Activated CD4-positive, alpha-beta T cell treated with anti-CD3 and anti-CD28 coated beads, Interleukin-2, amount 50 U/mL, for 16 hours (primary cell): ENCODE measurements at regions not wholly inside any gene's neighbourhood (a gene's known extent, or its start where the extent isn't known, plus 50 kb on each side); places are given as distances from the start of the nearest gene placed in this dataset.

ENCODE experiments used
- DNase-seq: peaks from one replicate; pipeline ENCODE4 v3.0.0-alpha.2; 2020

DNA sequence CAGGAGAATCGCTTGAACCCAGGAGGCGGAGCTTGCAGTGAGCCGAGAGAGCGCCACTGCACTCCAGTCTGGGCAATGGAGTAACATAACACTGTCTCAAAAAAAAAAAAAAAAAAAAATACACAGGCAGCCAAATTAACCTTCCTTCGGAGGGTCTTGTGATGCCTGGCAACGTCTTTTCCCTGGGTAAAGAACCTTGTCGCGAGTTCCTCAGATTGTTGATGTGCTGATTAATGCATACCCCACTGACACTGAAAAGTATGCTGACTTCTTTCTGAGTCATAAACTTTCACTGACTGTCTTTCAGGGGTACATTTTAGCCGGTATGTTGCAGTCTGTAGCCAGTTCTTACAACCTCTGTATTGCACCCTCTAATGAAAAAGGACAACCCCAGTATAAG lies 95.1 kb upstream of the SOD1 start:
- DNase-seq = no peak

DNA sequence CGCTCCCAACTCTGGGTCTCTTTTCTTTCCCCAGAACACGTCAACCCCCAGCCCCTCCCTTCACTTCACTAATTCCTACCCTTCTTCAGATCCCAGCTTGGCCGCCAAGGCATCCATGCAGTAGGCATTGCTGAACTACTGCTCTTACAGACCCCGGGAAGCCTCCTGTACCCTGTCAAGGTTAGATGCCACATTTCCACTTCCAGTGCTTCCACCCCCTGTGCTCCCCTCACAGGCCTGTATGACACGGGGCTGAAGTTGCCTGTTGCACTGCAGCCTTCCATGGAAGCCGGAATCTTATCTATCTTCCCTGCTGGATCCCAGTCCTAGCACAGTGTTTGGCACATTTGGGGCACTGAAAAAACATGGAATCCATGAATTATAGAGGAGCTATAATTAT lies 99.0 kb upstream of the SOD1 start:
- DNase-seq = no peak

DNA sequence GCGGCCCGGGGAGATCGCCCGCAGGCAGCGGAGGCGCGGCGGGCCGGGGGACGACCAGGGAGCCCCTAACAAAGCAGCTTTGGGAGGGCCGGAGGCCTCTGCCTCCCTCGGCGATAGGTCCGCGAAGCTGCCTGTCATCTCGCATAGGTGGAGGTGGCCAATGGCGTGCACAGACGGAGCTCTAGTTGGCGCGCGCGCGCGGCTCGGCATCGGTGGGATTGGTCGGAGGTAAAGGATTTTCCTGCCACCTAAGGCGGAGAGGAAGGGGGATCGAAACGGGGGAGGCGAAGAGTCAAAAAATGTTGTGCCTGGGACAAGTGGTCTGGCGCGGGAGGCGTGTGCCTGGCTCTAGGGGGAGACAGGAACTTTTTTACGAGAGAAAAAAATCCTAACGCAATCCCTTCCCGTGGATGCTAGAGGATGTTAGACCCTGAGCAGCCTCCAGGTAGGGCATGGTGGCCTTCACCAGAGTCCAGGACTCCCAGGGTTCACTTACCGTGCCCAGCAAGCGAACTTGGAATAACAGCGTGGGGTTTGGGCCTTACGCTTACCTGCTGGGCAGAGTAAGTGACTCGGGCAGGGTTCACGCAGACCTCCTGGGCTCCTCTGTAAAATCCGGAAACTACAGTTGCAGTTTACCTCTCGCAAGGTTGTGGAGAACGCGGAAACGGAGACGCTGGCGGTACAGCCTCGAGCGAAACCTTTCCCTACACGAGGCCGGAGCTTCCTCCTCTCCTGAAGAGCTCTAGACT lies 99.9 kb upstream of the SOD1 start:
- peak; percentile 96 for DNase-seq

DNA sequence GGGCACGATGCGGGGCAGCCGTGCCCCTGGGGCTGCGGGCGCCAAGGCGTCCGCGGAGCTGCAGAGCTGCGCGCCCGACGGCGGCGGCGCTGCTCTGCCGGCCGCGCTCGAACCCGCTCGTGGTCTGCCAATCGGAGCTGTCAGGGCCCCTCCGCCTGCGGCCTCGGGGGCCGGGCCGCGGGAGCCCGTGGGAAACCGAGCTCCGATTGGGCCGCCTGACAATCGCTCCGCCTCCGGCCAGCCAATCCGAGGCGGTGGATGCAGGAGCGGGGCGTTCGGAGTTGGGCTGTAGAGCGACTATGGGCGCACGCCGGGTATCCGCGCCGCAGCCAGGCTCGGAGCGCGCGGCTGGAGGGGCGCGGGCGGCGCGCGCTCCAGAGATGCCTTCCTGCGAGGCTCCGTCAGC lies 100.5 kb upstream of the SOD1 start:
- peak; percentile 96 for DNase-seq

DNA sequence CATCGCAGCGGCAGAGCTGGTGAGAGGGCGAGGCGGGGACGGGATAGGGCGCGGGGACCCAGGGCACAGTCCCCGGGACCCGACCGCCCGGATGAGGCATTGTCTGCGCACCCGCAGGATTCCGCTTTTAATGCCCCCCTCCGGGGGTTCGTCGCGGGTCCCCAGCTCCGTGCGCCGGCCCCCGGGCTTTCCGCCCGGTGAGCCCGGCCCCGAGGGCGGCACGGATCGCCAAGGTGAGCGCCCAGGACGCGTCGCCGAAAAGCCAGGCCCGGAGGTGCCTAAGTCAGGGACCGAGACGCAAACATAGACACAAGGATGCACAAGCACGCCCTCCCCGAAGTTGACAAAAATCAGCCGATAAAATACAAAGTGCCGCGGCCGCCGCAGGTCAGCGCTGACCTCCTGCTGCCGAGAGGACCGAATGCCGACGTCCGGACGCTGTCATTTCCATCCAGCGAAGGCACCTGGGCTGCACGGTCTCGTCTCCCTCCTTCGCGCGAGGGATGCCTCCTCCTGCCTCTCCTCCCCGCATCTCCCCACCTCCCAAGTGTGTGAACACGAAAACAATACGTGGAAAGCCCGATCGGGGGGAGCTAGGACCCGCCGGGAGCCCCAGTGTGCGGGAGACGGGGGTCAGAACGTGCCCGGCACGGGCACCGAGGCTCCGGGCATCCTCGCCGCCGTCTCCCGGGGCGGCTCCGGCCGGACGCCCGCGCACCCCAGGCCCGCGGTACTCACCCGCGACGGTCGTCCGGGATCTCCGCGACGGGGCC lies 101.1 kb upstream of the SOD1 start:
- peak; percentile 24 for DNase-seq

DNA sequence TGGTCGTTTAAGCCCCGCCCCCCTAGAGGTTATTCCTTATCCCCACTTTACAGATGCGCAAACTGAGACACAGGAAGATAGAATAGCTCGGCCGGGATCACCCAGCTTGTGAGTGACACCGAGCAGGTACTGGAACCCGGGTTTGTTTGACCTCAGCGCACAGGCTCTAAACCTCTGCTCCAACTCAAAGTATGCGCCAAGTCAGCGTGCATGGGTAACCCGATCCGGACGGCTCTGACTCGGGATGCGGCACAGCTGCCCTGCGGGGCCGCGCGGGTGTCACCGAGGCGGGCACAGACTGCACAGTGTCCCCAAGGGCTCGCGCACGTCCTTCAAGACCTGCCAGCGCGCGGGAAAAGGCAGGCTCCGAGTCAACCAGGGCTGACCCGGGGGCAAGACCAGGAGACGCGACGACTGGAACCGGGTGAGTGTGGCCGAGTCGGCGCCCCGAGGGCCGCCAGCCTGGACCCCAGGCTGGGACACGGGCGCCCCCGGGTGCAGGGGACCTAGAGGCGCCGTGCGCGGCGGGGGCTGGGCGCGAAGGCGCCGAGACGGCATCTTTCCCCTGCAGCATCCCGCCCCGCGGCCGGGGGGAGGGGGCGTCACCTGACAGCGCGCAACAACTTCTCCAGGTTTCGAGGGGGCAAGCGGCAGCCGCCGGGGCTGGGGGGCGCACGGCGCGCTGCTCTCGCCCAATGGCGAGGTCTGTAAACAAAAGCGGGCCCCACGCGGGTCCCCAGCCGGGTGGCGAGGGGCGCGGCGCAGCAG lies 101.9 kb upstream of the SOD1 start:
- DNase-seq = no peak

DNA sequence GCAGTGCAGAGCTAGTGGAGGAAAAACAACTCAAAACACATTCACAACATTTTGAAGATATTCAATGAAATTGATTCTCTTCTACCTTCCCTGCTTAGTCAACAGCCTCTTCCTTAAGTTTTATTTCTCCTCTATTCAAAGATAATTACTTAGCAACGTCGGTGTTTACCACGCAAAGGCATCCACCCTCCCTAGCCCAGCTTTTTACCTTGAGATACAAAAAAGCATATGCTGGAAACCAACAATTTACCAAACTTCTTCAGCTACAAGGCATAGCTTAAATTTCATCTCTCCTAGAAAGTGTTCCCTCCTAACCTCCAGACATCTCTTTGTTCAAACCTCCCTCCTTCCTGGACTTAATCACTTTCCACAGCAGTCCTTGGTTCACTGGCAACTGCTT lies 102.8 kb upstream of the SOD1 start:
- DNase-seq = no peak

DNA sequence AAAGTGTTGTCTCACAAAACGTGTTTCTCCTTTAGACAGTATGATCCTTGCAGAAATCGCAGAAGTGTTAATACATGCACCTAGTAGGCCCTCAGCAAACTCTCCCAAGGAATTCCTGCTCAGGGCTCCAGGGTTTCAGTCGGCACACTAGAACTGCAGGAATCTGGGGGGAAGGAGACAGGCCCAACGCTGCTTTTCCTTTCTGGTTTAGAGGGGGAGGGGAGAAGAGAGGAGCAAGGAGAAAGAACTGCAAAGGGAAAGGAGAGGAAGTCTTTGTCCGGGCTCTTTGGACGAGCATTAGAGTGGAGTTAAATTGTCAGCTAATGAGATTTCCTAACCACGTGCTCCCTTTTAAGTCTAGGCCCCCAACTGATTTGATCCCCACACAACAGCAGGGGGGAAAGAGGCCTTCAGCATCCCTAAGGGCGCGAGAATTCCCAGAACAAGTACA lies 103.7 kb upstream of the SOD1 start:
- DNase-seq = no peak

DNA sequence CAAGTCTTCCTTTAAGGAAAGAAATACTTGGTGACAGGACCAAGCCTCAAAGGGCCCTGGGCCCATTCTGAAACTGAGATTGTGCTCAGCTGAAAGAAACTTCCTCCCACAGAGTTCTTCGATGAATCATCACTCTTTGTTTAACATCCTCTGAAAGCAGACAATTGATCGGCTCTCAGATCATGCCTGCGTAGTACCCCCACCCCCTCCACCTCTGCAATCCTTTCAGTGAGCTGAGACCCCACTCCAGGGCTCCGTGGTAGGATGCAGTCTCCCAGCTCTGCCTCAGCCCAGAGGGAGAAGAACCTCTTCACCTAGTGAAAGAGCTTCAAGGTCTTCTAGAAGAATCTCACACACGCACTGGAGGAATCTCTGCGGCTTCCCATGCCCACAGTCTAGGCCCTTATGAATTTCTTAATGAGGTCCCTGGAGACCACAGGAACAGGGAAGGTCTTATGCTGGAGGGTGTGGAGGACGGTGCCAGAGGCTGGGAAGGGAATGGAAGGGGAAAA lies 104.9 kb upstream of the SOD1 start:
- DNase-seq = peak; percentile 70

DNA sequence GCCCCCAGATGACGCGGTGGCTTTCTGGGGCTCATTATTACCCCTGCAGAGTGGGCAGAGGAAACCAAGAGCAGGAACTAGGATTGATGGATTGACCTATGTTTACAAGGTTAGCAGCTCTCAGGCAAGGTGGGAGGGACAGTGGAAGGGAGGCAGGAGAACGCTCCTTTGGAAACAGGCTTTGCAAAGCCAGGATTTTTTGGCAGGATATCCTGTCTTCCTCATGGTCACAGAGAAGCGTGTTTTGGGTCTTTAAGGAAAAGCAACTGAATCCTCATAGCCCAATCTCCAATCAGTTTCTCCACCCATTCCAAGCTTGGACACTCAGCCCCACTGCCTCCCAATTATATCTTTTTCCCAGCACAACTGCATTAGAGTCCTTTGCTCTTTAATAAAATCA lies 105.6 kb upstream of the SOD1 start:
- no peak for DNase-seq

DNA sequence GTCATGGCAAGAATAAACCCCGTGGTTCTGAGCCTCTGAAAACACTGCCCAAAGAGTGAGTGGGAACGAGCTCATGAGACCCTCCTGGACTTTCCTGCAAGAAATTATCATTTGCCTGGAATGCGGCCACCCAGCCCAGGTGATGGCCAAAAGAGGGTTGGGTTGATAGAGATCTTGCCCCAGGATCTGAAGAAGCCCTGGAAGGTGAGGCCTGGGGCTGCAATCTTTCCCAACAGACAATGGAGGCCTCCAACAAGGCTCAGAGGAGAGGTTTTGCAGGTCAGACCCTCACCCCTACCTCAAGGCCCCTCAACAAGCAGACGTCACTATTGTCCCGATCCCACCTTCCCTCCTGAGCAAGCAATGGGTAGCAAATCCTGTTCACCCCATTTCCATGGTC lies 106.0 kb upstream of the SOD1 start:
- DNase-seq = no peak

DNA sequence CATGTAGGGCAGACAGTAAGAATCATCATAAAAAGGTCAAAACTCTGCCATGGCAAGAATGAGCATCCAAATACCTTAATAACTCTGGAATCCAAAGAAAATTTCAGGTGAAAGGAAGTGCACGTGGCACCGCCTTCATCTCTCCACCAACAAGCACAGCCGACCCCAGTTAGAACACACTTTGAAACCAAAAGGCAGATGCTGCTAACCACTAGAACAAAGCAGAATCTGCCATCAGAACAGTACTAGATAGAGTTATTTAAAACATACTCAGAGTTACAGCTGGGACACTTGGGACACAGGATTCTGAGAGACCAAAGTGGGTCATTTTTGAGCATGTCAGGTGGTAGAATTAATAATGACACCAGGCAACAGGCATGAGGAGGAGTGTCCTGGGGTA lies 106.7 kb upstream of the SOD1 start:
- no peak for DNase-seq

DNA sequence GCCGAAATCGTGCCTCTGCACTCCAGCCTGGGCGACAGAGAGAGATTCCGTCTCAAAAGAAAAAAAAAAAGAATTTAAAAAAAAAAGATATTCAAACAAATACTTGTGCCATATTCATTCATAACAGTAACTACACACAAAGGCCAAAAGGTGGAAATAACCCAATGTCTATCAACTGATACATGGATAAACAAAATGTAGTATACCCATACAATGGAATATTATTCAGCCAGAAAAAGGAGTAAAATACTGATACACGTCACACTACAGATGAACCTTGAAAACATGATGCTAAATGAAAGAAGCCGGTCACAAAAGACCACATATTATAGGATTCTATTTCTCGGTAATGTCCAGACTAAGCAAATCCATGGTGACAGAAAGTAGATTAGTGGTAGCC lies 109.4 kb upstream of the SOD1 start:
- DNase-seq = no peak

DNA sequence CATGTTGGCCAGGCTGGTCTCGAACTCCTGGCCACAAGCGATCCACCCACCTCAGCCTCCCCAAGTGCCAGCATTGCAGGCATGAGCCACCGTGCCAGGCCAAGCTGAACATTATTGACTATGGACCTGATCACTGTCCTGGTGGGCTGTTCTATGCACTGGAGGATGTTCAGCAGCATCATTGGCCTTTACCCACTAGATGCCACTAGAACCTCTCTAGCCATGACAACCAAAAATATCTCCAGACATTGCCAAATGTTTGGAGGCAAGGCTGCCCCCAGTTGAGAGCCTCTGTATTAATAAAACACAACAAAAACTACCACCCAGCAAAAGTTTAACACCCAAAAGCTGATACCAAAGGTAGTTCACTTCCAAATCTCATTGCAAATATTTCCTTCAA lies 110.8 kb upstream of the SOD1 start:
- DNase-seq = no peak

DNA sequence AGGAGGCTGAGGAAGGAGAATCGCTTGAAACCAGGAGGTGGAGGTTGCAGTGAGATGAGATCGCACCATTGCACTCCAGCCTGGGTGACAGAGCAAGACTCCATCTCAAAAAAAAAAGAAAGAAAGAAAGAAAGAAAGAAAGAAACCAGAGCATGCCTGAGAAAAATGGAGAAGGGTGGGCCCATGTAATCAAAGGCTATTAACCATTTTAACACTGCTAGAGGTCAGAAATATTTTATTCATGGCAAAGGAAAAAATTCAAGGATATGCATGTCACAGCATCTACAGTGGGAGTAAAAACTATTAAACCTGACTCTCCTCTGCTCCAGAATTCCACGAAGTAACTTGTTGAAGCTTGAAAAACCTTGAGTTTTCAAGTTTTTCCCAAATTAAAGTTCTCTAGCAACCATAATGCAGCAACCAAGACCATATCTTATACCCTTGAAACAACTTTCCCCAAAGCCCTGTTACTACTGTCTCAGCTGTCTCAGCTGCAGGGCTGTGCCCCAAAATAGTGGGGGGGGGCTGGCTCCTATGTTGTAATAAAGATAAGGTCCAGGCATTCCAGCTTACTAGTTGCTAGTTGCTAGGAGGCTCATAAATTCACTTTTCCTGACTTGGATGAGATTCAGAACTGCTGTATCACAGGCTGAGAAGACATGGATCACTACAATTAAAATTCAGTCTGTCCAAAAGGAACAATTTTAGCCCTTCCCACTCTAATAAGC lies 112.9 kb upstream of the SOD1 start:
- no peak for DNase-seq

DNA sequence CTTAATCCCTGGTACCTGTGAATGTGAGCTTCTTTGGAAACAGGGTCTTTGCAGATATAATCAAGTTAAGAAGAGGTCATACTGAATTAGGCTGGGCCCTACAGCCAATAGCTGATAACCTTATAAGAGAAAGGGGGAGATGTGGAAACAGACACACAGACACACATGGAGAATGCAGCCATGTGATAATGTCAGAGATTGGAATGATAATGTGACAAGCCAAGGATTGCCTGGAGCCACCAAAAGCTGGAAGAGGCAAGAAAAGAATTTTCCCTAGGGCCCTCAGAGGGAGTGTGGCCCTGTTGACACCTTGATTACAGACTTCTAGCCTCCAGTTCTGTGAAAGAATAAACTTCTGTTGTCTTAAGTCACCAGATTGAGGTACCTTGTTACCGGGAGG lies 114.5 kb upstream of the SOD1 start:
- no peak for DNase-seq

DNA sequence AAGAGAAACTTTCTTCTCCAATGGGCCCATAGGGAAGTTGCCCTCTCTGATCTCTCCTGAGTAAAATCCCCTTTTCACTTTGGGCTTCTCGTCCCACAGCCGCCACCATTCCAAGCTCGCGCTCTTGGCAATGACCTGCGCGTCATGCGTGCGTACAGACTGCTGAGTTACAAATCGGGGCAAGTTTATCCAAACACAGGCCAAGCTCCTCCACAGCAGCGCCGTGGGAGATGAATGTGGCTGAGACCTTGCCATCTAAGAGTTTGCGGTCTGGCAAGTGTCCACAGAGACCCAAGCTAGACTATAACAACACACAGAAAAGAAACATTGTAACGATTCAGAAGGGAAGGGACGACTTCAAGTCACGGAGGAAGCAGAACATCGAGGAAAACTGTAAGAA lies 116.3 kb upstream of the SOD1 start:
- no peak for DNase-seq

DNA sequence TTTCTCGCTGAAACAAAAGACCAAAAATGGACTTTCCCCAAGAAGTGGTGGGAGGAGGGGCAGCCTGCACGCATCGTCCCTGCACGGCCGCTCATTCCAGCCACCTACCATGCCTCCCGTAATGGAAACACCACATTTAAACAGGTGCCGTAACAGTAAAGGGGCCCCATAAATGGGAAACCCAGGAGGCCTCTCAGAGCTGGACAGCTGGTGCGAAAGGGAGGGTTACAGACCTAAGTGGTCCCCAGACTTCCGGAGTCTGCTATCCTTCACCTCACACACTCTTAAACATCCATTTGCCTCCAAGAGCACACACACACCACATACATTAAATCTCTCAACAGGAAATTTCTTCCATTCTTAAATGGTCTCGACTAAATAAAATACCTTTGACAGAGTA lies 120.7 kb upstream of the SOD1 start:
- no peak for DNase-seq

DNA sequence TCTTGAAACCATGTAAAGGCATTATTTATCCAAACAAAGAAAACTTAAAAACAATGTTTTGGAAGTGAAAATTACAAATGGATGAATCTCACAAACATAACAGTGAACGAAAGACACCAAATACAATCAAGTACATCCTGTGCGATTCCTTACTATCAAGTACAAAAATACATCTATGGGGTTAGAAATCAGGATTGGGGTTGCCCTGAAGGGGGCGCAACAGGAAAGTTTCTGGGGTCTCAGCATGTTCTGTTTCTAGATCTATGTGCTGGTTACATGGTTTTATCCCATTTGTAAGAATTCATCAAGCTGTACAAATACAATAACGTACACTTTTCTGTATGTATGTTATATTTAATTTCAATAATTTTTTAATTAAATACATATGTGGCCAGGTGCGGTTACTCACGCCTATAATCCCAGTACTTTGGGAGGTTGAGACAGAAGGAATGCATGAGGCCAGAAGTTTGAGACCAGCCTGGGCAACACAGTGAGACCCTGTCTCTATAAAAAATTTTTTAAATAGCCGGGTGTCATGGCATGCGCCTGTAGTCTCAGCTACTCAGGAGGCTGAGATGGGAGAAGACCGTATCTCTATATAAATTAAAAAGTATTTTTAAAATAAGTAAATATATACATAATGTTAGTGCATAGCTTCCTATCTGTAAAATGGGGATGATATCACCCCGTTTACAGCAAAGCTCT lies 121.5 kb upstream of the SOD1 start:
- DNase-seq = no peak

DNA sequence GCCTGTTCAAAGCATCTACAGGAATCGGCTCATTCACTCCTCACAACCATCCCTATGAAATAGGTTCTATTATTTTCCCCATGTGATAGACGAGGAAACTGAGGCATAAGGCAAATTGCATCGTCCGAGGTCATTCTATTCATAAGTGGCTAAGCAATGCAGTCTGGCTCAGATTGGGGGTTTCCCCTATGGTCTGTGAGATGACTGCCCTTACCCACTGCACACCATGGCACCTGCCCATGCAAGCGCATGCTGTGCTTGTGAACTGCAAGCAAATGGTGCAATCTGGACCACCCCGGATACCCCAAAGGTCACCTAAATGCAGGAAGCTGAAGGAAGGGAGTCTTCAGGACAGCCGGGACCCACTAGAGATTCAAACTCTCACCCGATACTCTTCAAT lies 123.4 kb upstream of the SOD1 start:
- DNase-seq = no peak

DNA sequence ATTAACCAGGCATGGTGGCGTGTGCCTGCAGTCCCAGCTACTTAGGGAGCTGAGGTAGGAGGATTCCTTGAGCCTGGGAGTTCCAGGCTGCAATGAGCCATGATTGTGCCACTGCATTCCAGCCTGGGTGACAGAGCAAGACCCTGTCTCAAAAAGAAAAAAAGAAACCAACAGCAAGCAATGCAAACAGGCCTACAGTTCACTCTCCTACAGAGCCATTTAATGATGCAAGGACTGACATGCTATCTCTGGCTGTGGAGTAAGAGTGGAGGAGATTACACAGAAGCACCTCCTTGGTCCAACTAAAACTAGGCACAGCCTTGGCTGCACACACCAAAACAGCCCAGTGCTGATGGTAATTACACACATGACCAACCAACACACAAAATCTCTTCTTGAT lies 127.5 kb upstream of the SOD1 start:
- no peak for DNase-seq
